SH-SY5Y (cell line): ENCODE measurements at regions not wholly inside any gene's neighbourhood (a gene's known extent, or its start where the extent isn't known, plus 50 kb on each side); places are given as distances from the start of the nearest gene placed in this dataset.

ENCODE experiments used
- GATA2 ChIP-seq: IDR thresholded peaks from 2 replicates; pipeline ENCODE4 v1.6.1; 2011; ENCODE audit warnings: mild to moderate bottlenecking, low read depth, low read length
- GATA3 ChIP-seq: IDR thresholded peaks from 2 replicates; pipeline ENCODE4 v1.6.1; 2011; ENCODE audit warnings: low read depth, mild to moderate bottlenecking, low read length, moderate library complexity

- TF ChIP-seq GATA2, result no peak
- no peak for TF ChIP-seq GATA3
Measured at GRCh38 chr21:27562303-27562702, 595.4 kb upstream of the ADAMTS5 start.
